ENCODE measurements at regions not wholly inside any gene's neighbourhood (a gene's known extent, or its start where the extent isn't known, plus 50 kb on each side); places are given as distances from the start of the nearest gene placed in this dataset.

GRCh38 chr10:10338339-10338738, 679.3 kb upstream of the CELF2 start:
- ChIA-PET CTCF (no interaction called here), POLR2A (ENCODE audit: low non-redundant PET) (no interaction called here)
- H3K27ac ChIP-seq, result no peak overlapping the region
- DNase-seq (ENCODE audit: low spot score), result no peak
- no peak for TF ChIP-seq CTCF (conservative IDR thresholded peaks at IDR 0.05; ENCODE audit: low read depth)

DNA sequence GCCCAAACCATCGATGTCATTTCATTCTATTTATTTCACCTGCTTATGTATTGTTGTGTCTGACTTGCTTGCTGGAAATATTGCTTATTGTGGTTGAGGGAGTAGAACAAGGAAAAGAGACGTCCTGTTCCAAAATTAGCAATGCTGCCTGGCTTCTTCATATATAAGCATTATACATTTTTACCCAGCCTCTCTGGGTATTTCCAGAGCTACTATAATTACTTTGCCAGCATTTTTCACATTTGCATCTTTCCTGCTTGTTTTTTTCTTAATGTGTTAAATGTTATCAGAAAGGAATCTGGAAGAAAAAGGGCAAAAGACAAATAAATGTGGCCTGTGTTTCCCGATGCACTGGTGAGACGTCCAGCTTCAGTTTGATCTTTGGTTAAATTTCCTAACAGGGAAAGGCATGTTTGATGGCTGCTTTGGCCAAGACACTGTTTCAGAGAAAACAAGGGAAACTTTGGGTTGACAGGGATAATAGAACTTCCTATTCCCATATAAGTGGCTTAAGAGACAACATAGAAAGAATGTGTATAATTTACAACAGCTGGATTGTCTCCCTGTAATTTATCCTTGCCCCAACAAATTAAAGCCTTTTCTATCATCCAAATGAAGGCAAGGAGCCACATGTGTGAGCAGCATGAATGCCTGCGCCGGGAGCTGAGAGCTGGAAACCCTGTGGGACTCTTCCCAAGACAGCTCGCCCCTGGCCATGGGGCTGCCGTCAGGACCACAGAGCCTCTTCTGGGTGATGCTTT, 671.1 kb upstream of the CELF2 start:
- no peak for TF ChIP-seq CTCF (conservative IDR thresholded peaks at IDR 0.05; ENCODE audit: low read depth)
- ChIA-PET CTCF (no interaction called here), POLR2A (ENCODE audit: low non-redundant PET) (no interaction called here)
- DNase-seq (ENCODE audit: low spot score), result no peak
- no peak overlapping the region for H3K27ac ChIP-seq

DNA sequence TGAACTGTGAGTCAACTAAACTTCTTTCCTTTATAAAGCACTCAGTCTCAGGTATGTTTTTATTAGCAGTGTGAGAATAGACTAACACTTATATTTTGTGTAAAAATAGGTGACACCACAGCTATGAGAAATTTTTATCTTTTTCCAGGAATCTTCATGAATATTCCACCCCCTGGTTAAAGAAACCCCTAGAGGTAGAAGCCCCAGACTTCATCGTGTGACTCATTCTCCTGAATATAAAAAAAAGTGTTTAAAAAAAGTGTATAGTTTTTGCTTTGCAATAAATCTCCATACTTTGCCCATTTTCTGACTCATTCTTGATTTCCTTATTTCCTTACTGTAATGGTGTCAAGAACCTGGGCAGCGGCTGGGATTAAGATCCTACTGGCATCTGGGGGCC, 667.6 kb upstream of the CELF2 start:
- ChIA-PET POLR2A (ENCODE audit: low non-redundant PET) (no interaction called here), CTCF (no interaction called here)
- no peak for TF ChIP-seq CTCF (conservative IDR thresholded peaks at IDR 0.05; ENCODE audit: low read depth)
- DNase-seq (ENCODE audit: low spot score), result no peak
- no peak overlapping the region for H3K27ac ChIP-seq

DNA sequence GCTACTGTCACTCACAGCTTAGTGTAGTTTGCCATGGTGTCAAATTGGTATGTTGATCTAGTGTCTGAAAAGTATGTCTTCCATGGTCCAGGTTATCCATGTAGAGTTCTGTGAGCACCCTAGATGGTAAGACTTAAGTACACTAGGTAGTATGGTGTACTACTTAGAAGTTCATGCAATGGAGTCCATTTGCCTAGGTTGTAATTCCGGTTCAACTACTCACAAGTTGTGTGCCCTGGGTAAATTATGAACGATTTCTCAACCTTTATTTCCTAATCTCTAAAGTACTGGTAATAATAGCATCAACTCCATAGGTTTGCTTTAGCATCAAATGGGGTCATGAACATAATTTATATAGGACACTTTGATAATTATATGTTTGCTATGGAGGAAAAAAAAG, 666.2 kb upstream of the CELF2 start:
- DNase-seq (ENCODE audit: low spot score), result no peak
- ChIA-PET CTCF (no interaction called here), POLR2A (ENCODE audit: low non-redundant PET) (no interaction called here)
- H3K27ac ChIP-seq, result no peak overlapping the region
- no peak for TF ChIP-seq CTCF (conservative IDR thresholded peaks at IDR 0.05; ENCODE audit: low read depth)

- peak; percentile 4 for DNase-seq (ENCODE audit: low spot score)
- ChIA-PET CTCF (no interaction called here), POLR2A (ENCODE audit: low non-redundant PET) (no interaction called here)
- no peak for TF ChIP-seq CTCF (conservative IDR thresholded peaks at IDR 0.05; ENCODE audit: low read depth)
- H3K27ac ChIP-seq, result no peak overlapping the region
Observed at GRCh38 chr10:10353326-10353868, 664.3 kb upstream of the CELF2 start.

- no peak overlapping the region for H3K27ac ChIP-seq
- POLR2A ChIA-PET (ENCODE audit: low non-redundant PET), result no interaction called here
- no peak for DNase-seq (ENCODE audit: low spot score)
- TF ChIP-seq CTCF (conservative IDR thresholded peaks at IDR 0.05; ENCODE audit: low read depth), result no peak
- CTCF ChIA-PET, result no interaction called here
Observed at GRCh38 chr10:10359263-10359662, 658.4 kb upstream of the CELF2 start.

Measured in RWPE1 (cell line).